ENCODE measurements at regions not wholly inside any gene's neighbourhood (a gene's known extent, or its start where the extent isn't known, plus 50 kb on each side); places are given as distances from the start of the nearest gene placed in this dataset.

DNA sequence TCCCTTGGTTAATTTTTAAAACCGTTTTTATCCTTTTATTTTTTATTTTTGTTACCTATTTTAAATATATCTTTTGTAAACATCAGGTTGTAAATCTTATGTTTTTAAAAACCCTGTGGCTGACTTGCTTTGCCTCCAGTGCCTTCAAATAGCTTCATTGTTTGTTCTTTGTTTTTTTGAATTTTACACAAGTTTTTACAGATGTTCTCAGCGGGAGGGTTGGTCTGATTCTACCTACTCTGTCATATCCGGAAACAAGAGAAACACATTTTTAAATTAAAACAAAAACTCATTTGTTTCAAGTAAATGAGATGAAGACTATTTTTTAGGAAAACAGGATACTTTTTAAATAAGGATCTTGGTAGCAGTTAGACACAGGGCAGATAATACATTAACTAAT is 129.0 kb upstream of the THRB start:
- no peak for ATAC-seq (ENCODE audit: low FRiP score)
- no peak for DNase-seq (ENCODE audit: low spot score)

DNA sequence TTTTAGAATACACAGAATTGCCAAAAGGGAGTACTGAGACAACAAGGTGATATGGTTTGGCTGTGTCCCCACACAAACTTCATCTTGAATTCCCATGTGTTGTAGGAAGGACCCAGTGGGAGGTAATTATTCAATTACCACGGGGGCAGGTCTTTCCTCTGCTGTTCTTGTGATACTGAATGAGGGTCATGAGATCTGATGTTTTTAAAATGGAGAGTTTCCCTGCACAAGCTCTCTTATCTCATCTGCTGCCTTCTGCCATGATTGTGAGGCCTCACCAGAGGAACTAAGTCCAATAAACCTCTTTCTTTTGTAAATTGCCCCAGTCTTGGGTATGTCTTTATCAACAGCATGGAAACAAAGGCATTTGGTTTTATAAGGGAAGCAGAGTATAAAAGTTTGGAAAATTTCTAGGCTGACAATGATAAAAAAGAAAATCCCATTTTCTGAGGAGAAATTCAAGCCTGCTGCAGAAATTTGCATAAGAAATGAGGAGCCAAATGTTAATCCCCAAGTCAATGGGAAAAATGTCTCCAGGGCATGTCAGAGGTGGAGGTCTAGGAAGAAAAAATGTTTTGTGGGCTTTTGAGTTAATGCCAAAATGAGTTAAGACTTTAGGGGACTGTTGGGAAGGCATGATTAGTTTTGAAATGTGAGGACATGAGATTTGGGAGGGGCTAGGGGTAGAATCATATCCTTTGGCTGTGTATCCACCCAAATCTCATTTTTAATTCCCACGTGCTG is 130.5 kb upstream of the THRB start:
- TF ChIP-seq, protein P1, sequence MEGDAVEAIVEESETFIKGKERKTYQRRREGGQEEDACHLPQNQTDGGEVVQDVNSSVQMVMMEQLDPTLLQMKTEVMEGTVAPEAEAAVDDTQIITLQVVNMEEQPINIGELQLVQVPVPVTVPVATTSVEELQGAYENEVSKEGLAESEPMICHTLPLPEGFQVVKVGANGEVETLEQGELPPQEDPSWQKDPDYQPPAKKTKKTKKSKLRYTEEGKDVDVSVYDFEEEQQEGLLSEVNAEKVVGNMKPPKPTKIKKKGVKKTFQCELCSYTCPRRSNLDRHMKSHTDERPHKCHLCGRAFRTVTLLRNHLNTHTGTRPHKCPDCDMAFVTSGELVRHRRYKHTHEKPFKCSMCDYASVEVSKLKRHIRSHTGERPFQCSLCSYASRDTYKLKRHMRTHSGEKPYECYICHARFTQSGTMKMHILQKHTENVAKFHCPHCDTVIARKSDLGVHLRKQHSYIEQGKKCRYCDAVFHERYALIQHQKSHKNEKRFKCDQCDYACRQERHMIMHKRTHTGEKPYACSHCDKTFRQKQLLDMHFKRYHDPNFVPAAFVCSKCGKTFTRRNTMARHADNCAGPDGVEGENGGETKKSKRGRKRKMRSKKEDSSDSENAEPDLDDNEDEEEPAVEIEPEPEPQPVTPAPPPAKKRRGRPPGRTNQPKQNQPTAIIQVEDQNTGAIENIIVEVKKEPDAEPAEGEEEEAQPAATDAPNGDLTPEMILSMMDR (IDR thresholded peaks at IDR 0.05) = no peak
- DNase-seq (ENCODE audit: low spot score) = no peak
- no peak for ATAC-seq (ENCODE audit: low FRiP score)

More for the DNA sequence above, 129.0 kb upstream of the THRB start:
- TF ChIP-seq, protein P1 (IDR thresholded peaks at IDR 0.05) = no peak

DNA sequence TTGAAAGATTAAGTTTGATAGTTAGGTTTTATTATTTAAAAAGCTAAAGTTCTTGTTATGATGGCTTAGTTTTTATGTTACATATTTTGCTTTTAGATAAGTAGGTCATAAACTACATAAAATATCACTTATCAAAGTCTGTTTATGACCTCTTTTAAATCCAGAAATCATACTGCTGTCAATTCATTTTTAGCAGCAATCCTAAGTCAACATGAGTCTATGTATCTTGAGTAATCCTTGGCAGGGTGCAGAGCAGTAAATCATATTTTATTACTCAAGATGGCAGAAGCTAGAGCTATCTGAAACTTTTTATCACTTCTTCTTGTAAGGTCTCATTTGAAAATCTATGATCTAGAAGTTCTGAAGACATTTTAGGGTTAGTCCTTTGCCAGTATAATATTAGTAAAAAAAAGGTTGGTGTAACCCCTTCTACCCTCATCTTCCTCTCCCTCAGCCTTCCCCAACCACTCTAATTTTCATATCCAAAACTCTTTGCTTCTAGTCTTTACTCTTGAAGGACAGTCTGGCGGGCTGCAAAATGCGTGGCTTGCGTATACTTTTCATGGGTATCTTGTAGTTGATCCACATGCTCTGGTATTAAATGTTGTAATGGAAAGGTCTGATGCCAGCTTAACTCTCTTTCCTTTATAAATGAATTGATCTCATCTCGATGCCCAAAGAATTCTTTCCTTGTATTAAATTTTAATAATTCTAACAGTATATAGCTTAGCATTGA is 134.0 kb upstream of the THRB start:
- no peak for DNase-seq (ENCODE audit: low spot score)
- ATAC-seq (ENCODE audit: low FRiP score) = no peak
- TF ChIP-seq, protein P1 (IDR thresholded peaks at IDR 0.05) = no peak

DNA sequence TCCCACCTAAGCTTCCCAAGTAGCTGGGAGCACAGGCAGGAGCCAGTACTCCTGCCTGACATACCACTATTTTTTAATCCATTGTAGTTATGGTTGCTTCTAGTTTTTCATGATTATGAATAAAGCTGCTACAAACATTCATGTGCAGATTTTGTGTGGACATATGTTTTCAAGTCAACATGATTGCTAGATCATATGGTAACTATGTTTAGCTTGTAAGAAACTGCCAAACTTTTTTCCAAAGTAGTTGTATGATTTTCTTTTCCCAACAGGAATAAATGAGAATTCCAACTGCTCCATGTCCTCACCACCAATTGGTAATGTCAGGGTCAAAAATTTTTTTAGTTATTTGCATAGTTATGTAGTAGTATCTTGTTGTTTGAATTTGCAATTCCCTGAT is 136.8 kb upstream of the THRB start:
- TF ChIP-seq, protein P1 (IDR thresholded peaks at IDR 0.05) = no peak
- no peak for ATAC-seq (ENCODE audit: low FRiP score)
- no peak for DNase-seq (ENCODE audit: low spot score)

DNA sequence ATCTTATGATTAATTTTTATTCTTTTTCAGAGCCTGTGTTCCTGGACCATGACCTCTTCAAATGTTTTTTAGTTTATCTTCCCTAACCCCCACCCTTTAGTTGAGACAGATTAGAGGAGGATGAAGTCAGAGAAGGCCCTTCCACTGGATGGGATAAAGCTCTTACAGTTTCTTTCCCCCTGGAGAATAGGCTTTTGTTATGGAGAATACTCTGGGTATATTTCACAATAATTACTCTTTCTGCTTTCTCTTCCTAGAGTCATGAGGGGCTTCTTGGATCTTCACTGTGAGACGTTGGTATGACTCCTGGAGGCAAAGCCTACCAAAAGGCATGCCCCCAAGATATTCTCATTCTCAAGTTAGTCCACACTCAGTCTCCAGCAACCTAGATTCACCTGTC is 144.4 kb upstream of the THRB start:
- DNase-seq (ENCODE audit: low spot score) (no peak), ATAC-seq (ENCODE audit: low FRiP score) (no peak)
- TF ChIP-seq, protein P1 (IDR thresholded peaks at IDR 0.05) = no peak

DNA sequence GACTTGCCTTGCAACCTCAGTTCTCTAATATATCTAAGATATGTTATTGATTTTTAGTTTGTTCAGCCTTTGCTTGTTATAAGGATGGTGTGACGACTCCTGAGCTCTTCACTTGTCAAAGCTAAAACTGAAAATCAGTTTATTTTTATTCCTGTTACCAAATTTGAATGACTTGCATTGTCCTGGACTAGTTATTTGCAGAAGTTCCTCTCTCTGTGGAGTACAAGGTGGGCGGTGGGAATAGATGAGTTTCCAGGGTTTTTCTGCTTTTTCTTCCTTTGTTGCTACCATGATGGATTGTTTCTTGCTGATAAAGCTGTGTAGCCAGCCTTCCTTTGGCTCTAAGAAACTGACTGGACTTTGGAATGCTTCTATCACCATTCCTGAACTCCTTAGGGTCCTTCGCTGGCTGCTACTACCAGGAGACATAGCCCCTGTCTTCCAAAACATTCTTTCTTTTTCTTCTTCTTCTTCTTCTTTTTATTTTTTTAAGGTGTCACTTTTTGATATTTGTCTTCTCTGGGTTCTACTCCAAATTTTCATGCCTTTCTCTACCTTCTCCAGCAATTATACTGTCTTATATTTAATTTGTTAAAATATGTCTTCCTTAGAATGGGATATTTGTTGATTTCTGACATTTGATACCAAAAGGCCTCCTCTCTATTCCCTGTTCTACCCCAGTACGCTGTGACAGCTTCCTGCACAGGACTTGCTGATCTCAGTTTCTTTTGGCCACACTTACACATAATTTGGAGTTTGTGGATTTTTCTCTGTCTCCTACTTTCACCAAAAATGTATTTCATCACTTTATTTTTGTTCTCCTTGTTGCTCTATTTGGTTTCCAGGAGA is 145.1 kb upstream of the THRB start:
- ATAC-seq (ENCODE audit: low FRiP score) (no peak), DNase-seq (ENCODE audit: low spot score) (no peak)
- TF ChIP-seq, protein P1 (IDR thresholded peaks at IDR 0.05) = no peak

All from omental fat pad (tissue), 3 donors.